Fibroblast of skin of left quadriceps (primary cell): ENCODE measurements at regions not wholly inside any gene's neighbourhood (a gene's known extent, or its start where the extent isn't known, plus 50 kb on each side); places are given as distances from the start of the nearest gene placed in this dataset.
"Not testable (repeated sequence)": the region's sequence is repeated elsewhere in the genome, so short reads cannot be mapped to it uniquely, and the experiment has no call there.

Experiments used
- DNase-seq, 2 experiments: peaks; one replicate each; pipeline ENCODE4 v3.0.0-alpha.2; 2013; ENCODE audit warnings: low read depth in 2 of 2

GRCh38 chr10:6926971-6927370, 346.9 kb upstream of the PRKCQ start:
- DNase-seq, result no peak

GRCh38 chr10:6925146-6925545, 345.1 kb upstream of the PRKCQ start:
- DNase-seq, result no peak

GRCh38 chr10:6924166-6924565, 344.1 kb upstream of the PRKCQ start:
- DNase-seq, result no peak

- not testable (repeated sequence) for DNase-seq
Observed at GRCh38 chr10:6921026-6921425, 340.9 kb upstream of the PRKCQ start.

DNA sequence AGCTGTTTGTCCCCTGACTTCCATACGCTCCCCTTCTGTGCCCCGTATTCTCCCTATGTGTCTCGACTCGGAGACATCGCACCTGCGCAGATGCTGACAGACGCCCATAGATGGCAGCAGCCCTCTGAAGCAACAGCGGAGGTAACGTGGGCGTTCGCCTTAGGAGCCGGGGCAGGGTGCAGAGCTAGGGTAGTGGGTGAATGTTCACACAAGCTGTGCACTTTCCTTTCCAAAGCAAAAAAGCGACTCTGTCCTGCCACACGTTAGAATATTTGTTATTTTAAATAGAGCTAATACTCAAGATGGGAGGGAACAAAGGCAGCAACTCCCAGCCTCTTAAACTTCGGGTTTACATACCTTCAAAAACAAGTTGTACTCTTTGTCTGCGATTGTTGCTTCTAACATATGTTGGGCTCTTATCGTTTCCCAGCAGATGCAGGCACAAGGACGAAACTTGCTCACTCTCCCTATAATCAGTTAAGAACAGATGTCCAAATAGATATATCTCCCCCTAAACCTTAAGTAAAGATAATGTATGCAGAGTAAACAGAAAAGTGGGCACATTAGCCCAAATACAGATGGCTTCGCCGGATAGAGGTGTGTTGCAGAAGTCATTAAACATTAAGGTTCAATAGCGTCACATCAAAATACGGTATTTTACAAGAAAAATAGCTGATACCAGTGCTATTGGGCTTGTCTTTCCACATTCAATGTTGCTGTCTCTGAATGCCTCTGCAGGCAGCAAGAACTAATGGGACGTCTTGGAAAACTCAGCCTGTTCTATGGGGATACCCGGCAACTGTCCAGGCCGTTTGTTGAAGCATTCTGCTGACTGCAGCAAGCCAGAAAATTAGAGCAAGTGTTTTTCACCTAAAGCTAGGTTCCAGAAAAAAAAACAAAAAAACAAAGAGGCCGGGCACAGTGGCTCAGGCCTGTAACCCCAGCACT, 340.3 kb upstream of the PRKCQ start:
- DNase-seq, result no peak

GRCh38 chr10:6919077-6919476, 339.0 kb upstream of the PRKCQ start:
- DNase-seq, result no peak

DNA sequence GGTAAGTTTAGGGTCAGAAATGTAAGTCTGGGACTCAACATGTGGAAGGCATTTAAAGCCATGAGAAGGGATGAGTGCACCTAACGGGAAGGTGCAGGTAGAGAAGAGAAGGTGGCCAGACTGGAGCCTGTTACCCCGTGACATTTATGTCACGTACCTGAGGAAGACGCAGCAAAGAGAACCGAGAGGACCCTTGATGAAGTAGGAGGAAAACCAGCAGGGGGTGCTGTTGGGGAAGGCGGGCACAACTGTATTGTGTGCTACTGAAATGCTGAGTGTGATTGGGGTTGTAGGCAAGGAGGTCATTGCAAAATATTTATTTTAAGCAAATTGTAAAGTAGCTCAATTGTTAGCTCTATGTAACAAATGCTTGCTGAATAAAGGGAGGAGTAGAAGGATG, 338.2 kb upstream of the PRKCQ start:
- DNase-seq, result no peak

DNA sequence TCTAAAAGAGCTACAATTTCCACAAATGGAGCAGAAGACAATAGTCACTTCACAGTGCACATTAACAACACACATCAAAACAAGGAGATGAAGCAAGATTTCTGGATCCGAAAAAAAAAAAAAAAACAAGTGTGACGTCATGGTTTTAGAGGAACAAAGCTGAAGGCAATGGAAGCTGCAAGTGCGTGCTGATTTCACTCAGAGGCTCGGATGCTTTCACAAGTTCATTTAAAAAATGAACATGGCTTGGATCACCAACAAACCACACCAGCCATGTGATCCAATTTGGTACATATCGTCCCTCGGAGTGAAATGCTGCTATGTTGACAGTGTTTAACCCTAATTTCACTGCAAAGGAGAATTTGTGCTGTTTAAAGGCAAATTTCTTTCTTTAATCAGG, 337.0 kb upstream of the PRKCQ start:
- DNase-seq, result no peak

DNA sequence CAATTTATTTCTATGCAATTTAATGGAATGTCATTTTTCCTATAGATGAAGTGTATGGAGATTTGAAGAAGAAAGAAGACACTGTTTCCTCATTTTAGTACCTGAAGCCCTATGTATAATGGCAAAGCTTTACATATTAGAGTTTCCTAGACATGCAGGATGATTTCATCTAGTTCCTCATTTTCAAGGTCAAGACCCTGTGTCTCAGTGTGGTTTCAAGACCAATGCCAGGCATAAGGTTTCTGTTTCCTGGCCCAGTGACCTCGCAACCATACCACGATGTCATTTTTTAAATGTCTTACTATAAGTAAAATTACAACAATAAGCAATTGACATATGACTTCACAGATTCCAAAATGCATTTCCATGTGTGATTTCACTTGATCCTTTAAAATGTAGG, 336.5 kb upstream of the PRKCQ start:
- DNase-seq, result no peak

DNA sequence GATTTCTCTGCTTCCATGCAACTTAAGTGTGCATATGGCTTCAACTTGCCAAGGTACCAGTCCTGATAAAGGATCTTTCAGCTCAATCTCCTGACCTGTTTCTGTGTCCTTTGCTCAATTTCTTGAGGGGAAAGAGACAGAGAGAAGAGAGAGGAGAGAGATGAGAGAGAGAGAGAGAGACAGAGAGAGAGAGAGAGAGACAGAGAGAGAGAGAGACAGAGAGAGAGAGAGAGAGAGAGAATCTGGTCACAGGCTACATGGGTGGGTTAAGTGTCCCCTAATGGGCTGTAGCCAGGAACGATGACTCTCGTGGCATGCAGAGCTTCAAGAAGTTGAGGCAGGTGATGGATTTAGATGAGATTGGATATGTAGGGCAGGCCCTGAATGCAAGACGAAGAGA, 335.2 kb upstream of the PRKCQ start:
- DNase-seq, result no peak

DNA sequence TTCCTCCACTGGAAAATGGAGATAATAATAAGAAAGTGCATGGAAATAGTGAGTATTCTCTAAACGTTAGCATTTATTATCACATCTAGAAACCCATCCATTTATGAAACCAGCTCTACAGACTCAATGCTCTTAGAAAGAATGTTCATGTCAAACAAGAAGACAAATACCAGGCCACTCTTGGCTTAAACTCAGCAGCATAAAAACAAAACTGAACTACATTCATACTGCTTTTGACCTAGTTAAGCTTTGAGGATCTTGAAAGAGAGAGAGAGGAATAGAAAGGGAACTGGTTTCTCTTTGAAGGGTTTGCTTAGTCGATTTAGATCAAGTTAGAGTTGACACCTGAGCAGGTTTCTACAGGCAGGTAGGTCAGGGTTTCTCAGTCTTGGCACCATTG, 332.9 kb upstream of the PRKCQ start:
- no peak for DNase-seq

DNA sequence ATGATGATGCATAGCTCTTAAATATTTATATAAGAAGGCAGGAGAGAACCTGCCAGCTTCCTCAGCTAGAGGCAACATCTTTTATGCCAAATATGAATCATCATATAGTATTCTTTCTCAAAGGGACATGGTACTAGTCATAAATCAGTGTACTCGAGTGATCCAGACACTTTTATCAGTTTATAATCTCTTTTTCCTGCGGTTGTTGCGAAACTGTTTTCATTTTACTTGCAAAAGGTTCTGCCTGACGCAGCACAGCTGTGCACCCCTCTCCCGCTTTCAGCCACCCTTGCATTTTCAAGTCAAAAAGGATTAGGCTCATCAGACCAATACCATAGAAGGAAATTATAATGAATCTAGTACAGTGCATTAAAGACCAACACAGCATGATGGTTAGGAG, 332.3 kb upstream of the PRKCQ start:
- no peak for DNase-seq

DNA sequence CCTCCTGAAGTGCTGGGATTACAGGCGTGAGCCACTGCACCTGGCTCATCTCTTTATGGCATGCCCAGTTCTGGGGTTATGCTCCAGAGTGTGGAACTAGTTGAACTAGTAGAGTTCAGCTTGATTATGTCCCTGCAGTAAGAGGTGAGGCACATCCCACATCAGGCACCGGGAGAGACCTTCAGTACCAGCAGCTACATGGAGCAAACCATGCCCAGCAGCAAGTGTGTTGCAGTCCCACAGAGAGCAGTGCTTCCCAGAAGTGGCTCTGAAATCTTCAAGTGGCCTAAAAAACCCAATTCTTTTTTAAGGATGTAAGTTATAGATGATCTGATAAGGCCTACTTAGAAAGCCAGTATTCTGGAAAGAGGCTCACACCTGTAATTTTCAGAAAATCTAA, 331.9 kb upstream of the PRKCQ start:
- no peak for DNase-seq

DNA sequence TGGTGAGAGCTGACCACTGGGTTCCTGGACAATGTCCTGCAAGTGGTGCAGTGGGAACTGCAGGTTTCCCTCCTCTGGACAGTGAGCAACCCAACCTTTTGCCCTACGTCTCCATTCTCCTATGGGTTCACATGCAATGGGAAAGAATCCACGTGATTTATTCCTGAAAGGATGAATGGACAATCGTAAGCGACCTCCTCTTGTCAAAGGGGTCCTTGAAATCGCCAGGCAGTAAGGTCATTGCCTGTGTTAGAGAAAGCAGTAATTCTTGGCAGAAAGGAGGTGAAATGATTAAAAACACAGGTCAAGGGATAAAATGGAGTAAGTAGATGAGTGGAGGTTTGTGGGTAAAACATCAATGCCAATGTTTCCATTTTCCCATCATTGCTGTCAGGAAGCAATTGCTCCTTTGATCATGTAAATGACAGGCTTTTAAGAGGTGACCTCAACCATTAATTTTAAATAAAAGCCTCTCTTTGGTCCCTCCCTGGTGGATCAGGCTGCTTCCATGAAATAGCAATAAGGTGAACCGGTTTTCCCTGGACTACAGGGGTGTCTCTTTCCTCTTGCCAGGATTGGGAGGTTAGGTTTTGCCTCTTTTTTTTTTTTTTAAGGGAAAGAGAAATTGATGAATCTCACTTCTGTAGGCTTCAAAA, 330.0 kb upstream of the PRKCQ start:
- no peak for DNase-seq

DNA sequence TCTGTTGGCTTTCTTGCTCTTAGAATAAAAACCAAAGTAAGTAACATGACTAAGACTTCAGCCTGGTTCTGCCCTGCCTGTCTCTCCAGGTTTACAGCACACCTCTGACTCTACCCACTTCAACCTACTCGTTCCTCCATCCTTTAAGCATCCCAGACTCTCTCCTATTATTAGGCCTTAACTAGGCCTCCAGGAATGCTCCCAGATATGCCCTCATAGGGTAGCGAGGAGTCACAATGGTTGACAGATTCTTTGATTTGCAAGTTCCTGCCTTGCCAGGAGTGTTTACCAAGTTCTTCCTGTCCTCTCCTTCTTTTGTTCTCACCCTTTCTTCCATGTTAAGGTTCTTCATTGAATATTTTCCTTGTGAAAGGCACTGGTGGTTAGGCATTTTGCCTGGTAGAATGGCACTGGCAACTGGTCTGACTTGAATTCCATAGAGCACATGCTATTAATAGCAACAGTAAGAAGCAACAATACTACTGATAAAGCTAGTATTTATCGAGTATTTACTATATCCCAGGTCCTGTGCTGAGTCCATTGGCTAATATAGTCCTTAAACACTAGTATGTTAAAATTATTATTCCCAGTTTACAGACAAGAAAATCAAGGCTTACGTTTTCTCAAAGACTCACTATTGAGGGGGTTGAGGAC, 327.9 kb upstream of the PRKCQ start:
- no peak for DNase-seq

DNA sequence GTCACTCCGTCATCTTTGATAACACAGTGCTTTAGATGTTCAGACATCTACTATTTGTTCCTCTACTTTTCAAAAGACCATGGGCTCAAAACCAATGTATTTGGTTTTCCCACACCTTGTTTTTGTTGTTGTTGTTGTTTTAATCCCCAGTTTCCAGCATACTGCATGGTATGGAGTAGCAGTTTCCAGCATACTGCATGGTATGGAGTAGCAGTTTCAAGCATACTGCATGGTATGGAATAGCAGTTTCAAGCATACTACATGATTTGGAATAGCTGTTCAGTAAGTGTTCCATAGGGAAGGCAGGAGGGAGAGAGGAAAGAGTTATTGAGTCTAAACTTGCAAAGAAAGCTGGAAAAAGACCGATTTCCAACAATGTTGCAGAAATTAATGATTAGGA, 314.3 kb upstream of the PRKCQ start:
- no peak for DNase-seq

DNA sequence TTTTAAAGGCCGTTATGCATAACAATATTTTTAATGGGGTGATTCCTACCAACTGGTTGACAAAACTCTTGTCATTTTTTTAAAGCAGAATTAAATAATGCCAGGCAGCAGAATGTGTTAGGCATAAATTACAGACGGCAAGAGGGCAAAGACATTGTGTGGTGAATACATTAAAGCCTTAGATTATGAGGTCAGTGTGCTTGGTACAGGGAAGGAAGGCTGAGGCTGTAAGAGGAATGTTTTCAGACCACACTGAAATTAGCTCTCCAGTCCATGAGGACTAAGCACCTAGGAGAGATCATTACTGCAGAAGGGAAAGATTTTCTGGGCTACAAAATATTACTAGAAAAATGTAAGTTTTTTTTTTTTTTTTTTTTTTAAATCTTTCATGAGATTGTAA, 312.8 kb upstream of the PRKCQ start:
- DNase-seq, result no peak

GRCh38 chr10:6891924-6892323, 311.8 kb upstream of the PRKCQ start:
- no peak for DNase-seq

DNA sequence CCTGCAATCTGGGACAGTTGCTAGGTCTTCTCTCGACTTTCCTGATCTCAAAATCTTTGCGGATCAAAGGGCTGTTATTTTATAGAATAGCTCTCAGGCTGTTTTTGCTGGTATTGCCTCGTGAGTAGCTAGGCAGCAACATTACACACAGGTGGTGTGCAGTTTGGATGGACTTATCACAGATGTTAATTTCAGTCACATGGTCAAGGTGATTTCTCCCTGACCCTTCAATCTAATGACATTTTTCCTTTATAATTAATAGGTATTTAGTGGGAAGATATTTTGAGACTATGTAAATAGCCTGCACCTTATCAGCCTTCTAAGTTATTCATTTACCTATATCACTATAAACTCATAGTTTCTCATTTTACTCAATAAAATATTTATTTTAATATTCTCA, 309.6 kb upstream of the PRKCQ start:
- DNase-seq, result no peak

DNA sequence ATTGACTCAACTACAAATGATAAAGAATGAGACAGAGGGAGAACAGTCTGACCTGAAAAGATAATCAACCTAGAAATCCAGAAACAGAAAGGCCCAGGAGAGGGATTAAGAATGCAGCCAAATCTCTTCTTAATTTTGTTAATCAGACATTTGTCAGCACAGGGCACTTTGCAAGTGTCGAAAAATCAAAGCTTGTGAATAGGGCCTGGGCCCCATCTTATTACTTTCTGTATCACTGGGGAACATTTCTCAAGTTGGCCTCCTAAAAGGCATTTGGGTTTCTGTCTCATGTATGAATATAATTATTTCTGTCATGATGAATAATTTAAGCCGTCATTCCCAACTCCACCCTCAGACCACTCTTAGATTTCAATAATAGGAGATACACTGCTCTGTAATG, 308.4 kb upstream of the PRKCQ start:
- no peak for DNase-seq

DNA sequence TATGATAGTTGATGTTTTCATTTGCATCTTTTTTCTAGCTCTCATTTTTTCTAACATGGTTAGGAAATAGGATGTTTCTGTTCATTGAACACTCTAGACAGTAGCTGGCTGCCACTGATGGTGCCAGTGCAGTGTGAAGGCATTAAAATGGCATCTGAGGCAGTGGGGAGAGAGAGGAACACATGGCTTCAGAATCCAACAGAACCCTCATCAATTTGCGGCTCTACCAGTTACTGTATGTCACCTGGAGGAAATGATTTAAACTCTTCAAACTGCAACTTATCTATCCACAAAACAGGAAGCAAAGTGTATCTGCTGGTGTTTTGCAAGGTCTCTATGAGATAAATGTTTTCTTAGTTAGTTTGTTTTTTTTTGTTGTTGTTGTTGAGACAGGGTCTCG, 305.2 kb upstream of the PRKCQ start:
- no peak for DNase-seq

- no peak for DNase-seq
Observed at GRCh38 chr10:6881987-6882386, 301.9 kb upstream of the PRKCQ start.
